Esophagus squamous epithelium (tissue), 5 donors: ENCODE measurements at regions not wholly inside any gene's neighbourhood (a gene's known extent, or its start where the extent isn't known, plus 50 kb on each side); places are given as distances from the start of the nearest gene placed in this dataset.

Experiments used
- DNase-seq: peaks from one replicate; lab custom pipeline; 2025; lab: John Stamatoyannopoulos, UW
- H3K27ac ChIP-seq, 4 donors: fragments of 200-600 bp; sonication (generic); one replicate each; pipeline ENCODE4 v1.5.1; 2016 to 2019; ENCODE audit warnings: mild to moderate bottlenecking in 1 of 4
- H3K27me3 ChIP-seq, 4 donors: fragments of 200-600 bp; sonication (generic); 1 replicate in 3 of 4; 2 replicates in 1 of 4; pipeline versions ENCODE4 v1.5.1 to v1.6.0; 2017 to 2021; ENCODE audit warnings: antibody characterized with exemption in 1 of 4
- H3K36me3 ChIP-seq, 3 donors: fragments of 200-600 bp; sonication (generic); one replicate each; pipeline ENCODE4 v1.5.1; 2016 to 2019
- H3K4me1 ChIP-seq, 3 donors: fragments of 200-600 bp; sonication (generic); one replicate each; pipeline ENCODE4 v1.5.1; 2017 to 2019
- H3K4me3 ChIP-seq, 4 donors: fragments of 200-600 bp; sonication (generic); 1 replicate in 3 of 4; 2 replicates in 1 of 4; pipeline ENCODE4 v1.5.1; 2016 to 2019; ENCODE audit warnings: mild to moderate bottlenecking in 2 of 4, moderate library complexity in 1 of 4
- H3K9me3 ChIP-seq, 3 donors: fragments of 200-600 bp; sonication (generic); one replicate each; pipeline ENCODE4 v1.5.1; 2016 to 2019
- CTCF ChIP-seq, 6 experiments: fragments of 450-650 bp in 4 of 6; fragments of 200-600 bp in 2 of 6; sonication (generic) in 2 of 6; IDR thresholded peaks; one replicate each; pipeline ENCODE4 v1.5.1; 2016 to 2019; ENCODE audit warnings: antibody characterized with exemption in 6 of 6, mild to moderate bottlenecking in 4 of 6, moderate library complexity in 4 of 6
- POLR2A ChIP-seq, 4 donors: fragments of 450-650 bp; IDR thresholded peaks; one replicate each; pipeline ENCODE4 v1.6.1; 2017; ENCODE audit warnings: antibody characterized with exemption in 4 of 4, mild to moderate bottlenecking in 4 of 4, moderate library complexity in 3 of 4
- WGBS, 2 donors: methylation state at CpG; one replicate each; pipeline ENCODE4 v1.1.5; 2018; 5-methylcytosine and 5-hydroxymethylcytosine counted together
- intact Hi-C: fragments of 100-400 bp; cut with DNase I; formaldehyde crosslinking; loops from one replicate; pipeline ENCODE4 v1.15.0; 2022
- donor health status: DM: yes; HTN: yes; CAD: no.

GRCh38 chr5:97735209-97735608, 552.2 kb upstream of the RIOK2 start:
- Histone ChIP-seq H3K4me3 (no peak overlapping the region), H3K9me3 (no peaks in the 10 kb centered on the region), H3K27ac (no peak overlapping the region), H3K27me3 (no peaks in the 10 kb centered on the region), H3K4me1 (no peaks in the 10 kb centered on the region), H3K36me3 (no peaks in the 10 kb centered on the region)
- no peak for DNase-seq
- intact Hi-C loops, result no loop called here
- 35 to 48% methylated on average over 3 of the region's 3 CpGs for WGBS, 2 donors
- TF ChIP-seq CTCF (IDR thresholded peaks at IDR 0.05), result no peak
- TF ChIP-seq POLR2A (IDR thresholded peaks at IDR 0.05), result no peak

- WGBS, 2 donors, result 78 to 88% methylated on average over 6 of the region's 6 CpGs
- no peak overlapping the region for H3K4me3 ChIP-seq
- H3K27me3 ChIP-seq, result no peaks in the 10 kb centered on the region
- no peaks in the 10 kb centered on the region for H3K36me3 ChIP-seq
- H3K27ac ChIP-seq, result no peak overlapping the region
- TF ChIP-seq CTCF (IDR thresholded peaks at IDR 0.05) (no peak), POLR2A (IDR thresholded peaks at IDR 0.05) (no peak)
- intact Hi-C loops, result no loop called here
- no peaks in the 10 kb centered on the region for H3K9me3 ChIP-seq
- H3K4me1 ChIP-seq, result no peaks in the 10 kb centered on the region
- DNase-seq, result no peak
Measured at GRCh38 chr5:97737608-97738007, 554.6 kb upstream of the RIOK2 start.

- Histone ChIP-seq H3K27me3 (no peaks in the 10 kb centered on the region), H3K4me1 (no peaks in the 10 kb centered on the region), H3K36me3 (no peaks in the 10 kb centered on the region), H3K4me3 (no peak overlapping the region), H3K9me3 (no peaks in the 10 kb centered on the region), H3K27ac (no peak overlapping the region)
- TF ChIP-seq POLR2A (IDR thresholded peaks at IDR 0.05) (no peak), CTCF (IDR thresholded peaks at IDR 0.05) (no peak)
- no peak for DNase-seq
- 89 to 96% methylated on average over 4 of the region's 4 CpGs for WGBS, 2 donors
- intact Hi-C loops, result no loop called here
Measured at GRCh38 chr5:97745817-97746216, 562.8 kb upstream of the RIOK2 start.

GRCh38 chr5:97750576-97750975, 567.5 kb upstream of the RIOK2 start:
- no peak for DNase-seq
- Histone ChIP-seq H3K4me1 (no peaks in the 10 kb centered on the region), H3K9me3 (no peaks in the 10 kb centered on the region), H3K36me3 (no peaks in the 10 kb centered on the region), H3K27ac (no peak overlapping the region), H3K4me3 (no peak overlapping the region), H3K27me3 (no peaks in the 10 kb centered on the region)
- TF ChIP-seq CTCF (IDR thresholded peaks at IDR 0.05) (no peak), POLR2A (IDR thresholded peaks at IDR 0.05) (no peak)
- 77% methylated on average over 2 of the region's 2 CpGs for WGBS, 2 donors
- intact Hi-C loops, result no loop called here

GRCh38 chr5:97751540-97751939, 568.5 kb upstream of the RIOK2 start:
- H3K4me1 ChIP-seq, result no peaks in the 10 kb centered on the region
- no peak for DNase-seq
- H3K4me3 ChIP-seq, result no peak overlapping the region
- H3K27ac ChIP-seq, result no peak overlapping the region
- TF ChIP-seq POLR2A (IDR thresholded peaks at IDR 0.05), result no peak
- TF ChIP-seq CTCF (IDR thresholded peaks at IDR 0.05), result no peak
- intact Hi-C loops, result no loop called here
- no peaks in the 10 kb centered on the region for H3K36me3 ChIP-seq
- 46 to 54% methylated on average over 1 of the region's 1 CpG for WGBS, 2 donors
- no peaks in the 10 kb centered on the region for H3K27me3 ChIP-seq
- H3K9me3 ChIP-seq, result no peaks in the 10 kb centered on the region
